NCI-H1436 (cell line): ENCODE measurements at regions not wholly inside any gene's neighbourhood (a gene's known extent, or its start where the extent isn't known, plus 50 kb on each side); places are given as distances from the start of the nearest gene placed in this dataset.

Experiments used
- DNase-seq: peaks from one replicate; lab custom pipeline; 2025; lab: John Stamatoyannopoulos, UW

GRCh38 chr1:199746666-199747384 lies 280.7 kb upstream of the NR5A2 start:
- no peak for DNase-seq

- no peak for DNase-seq
These were observed 279.5 kb upstream of the NR5A2 start for GRCh38 chr1:199747984-199748383.

- no peak for DNase-seq
These were observed 276.0 kb upstream of the NR5A2 start for GRCh38 chr1:199751506-199751905.

- no peak for DNase-seq
These were observed 275.4 kb upstream of the NR5A2 start for GRCh38 chr1:199751962-199752687.

GRCh38 chr1:199752688-199753027 lies 274.9 kb upstream of the NR5A2 start:
- DNase-seq = no peak

GRCh38 chr1:199753513-199753912 lies 274.0 kb upstream of the NR5A2 start:
- DNase-seq = no peak

- no peak for DNase-seq
These were observed 271.4 kb upstream of the NR5A2 start for GRCh38 chr1:199756066-199756465.

GRCh38 chr1:199758626-199759255 lies 268.8 kb upstream of the NR5A2 start:
- no peak for DNase-seq

- no peak for DNase-seq
These were observed 268.2 kb upstream of the NR5A2 start for GRCh38 chr1:199759268-199759730.

GRCh38 chr1:199762572-199762971 lies 264.9 kb upstream of the NR5A2 start:
- no peak for DNase-seq

GRCh38 chr1:199766218-199766792 lies 261.2 kb upstream of the NR5A2 start:
- no peak for DNase-seq

GRCh38 chr1:199767700-199768099 lies 259.8 kb upstream of the NR5A2 start:
- no peak for DNase-seq

GRCh38 chr1:199774433-199775089 lies 252.9 kb upstream of the NR5A2 start:
- no peak for DNase-seq

GRCh38 chr1:199776768-199777497 lies 250.6 kb upstream of the NR5A2 start:
- DNase-seq = no peak

GRCh38 chr1:199778324-199778955 lies 249.1 kb upstream of the NR5A2 start:
- no peak for DNase-seq

- DNase-seq = no peak
These were observed 247.4 kb upstream of the NR5A2 start for GRCh38 chr1:199780091-199780490.

- no peak for DNase-seq
These were observed 246.4 kb upstream of the NR5A2 start for GRCh38 chr1:199780948-199781670.

- DNase-seq = no peak
These were observed 243.2 kb upstream of the NR5A2 start for GRCh38 chr1:199784138-199784895.

GRCh38 chr1:199786695-199787094 lies 240.8 kb upstream of the NR5A2 start:
- DNase-seq = no peak

GRCh38 chr1:199789141-199789540 lies 238.4 kb upstream of the NR5A2 start:
- no peak for DNase-seq
